Astrocyte of the cerebellum (primary cell): ENCODE measurements at regions not wholly inside any gene's neighbourhood (a gene's known extent, or its start where the extent isn't known, plus 50 kb on each side); places are given as distances from the start of the nearest gene placed in this dataset.
"Not testable (repeated sequence)": the region's sequence is repeated elsewhere in the genome, so short reads cannot be mapped to it uniquely, and the experiment has no call there.

ENCODE experiments used
- DNase-seq: peaks from one replicate; pipeline ENCODE4 v3.0.0-alpha.2; 2011; ENCODE audit warnings: low read depth
- H3K4me3 ChIP-seq: 2 replicates; pipeline ENCODE4 v1.5.1; 2011; ENCODE audit warnings: mild to moderate bottlenecking, low read depth, low read length, moderate library complexity
- in situ Hi-C: cut with HindIII; loops from 2 replicates; pipeline ENCODE4 v1.10.0; 2017; ENCODE audit warnings: low sequenced_read_pairs
- TF ChIP-seq, protein P1 (sequence below): IDR thresholded peaks from 2 replicates; pipeline ENCODE4 v1.5.1; 2012; ENCODE audit warnings: low read length, low read depth, moderate library complexity, mild to moderate bottlenecking; ENCODE audit errors: missing control alignments

DNA sequence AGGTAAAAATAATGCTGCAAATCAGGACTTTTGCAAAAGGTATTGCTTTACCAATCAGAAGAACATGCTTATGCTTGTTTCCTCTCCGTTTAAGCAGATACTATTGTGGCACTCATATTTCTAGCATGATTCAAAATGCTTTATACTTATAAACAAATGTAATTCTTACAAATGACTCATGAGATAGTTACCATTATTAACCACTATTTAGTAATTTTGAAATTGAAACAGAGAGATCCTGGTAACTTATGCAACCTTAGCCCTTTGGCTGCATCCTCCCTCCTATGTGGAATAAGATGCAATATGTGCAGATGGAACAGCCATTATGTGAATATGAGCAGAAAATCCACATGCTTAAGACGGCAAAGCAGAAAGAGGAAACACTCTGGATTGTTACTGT lies 164.7 kb downstream of the PCDH18 start:
- no peak for DNase-seq
- in situ Hi-C loops, result no loop called here
- H3K4me3 ChIP-seq, result no peak overlapping the region
- TF ChIP-seq, protein P1, sequence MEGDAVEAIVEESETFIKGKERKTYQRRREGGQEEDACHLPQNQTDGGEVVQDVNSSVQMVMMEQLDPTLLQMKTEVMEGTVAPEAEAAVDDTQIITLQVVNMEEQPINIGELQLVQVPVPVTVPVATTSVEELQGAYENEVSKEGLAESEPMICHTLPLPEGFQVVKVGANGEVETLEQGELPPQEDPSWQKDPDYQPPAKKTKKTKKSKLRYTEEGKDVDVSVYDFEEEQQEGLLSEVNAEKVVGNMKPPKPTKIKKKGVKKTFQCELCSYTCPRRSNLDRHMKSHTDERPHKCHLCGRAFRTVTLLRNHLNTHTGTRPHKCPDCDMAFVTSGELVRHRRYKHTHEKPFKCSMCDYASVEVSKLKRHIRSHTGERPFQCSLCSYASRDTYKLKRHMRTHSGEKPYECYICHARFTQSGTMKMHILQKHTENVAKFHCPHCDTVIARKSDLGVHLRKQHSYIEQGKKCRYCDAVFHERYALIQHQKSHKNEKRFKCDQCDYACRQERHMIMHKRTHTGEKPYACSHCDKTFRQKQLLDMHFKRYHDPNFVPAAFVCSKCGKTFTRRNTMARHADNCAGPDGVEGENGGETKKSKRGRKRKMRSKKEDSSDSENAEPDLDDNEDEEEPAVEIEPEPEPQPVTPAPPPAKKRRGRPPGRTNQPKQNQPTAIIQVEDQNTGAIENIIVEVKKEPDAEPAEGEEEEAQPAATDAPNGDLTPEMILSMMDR, result no peak

GRCh38 chr4:137363496-137363895 lies 168.8 kb downstream of the PCDH18 start:
- TF ChIP-seq, protein P1, result no peak
- in situ Hi-C loops, result no loop called here
- no peak for DNase-seq
- no peak overlapping the region for H3K4me3 ChIP-seq

DNA sequence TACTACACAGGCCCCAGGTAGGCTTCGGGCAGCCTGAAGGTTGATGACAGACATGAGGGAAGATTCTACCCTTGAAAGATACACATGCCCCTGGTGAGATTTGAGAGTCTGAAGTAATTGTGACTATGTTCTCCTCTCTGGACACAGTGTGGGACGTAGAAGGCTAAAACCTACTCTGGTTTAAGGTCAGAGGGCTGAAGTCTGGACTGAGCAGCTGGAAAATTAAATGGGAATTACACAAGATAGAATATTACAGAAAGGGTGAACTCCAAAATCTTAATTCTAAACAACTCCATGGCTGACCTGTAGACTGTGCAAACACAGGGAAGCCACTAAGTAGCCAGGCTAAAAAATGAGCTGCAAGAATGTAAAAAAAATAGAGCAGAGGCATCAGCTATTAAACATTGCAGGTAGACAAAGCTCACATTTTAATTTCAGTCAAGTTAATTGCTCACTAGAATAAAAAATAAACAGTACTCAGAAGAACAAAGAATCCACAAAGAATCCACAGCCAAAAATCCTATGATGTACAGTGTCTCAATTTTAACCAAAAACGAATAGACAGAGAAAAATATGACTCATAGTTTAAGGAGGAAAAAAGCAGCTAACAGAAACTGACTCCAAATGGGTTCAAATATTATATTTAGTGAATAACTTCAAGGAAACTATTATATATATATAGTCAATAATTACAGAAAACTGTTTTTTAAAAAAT lies 170.4 kb downstream of the PCDH18 start:
- in situ Hi-C loops, result no loop called here
- TF ChIP-seq, protein P1, result no peak
- DNase-seq, result no peak
- no peak overlapping the region for H3K4me3 ChIP-seq

DNA sequence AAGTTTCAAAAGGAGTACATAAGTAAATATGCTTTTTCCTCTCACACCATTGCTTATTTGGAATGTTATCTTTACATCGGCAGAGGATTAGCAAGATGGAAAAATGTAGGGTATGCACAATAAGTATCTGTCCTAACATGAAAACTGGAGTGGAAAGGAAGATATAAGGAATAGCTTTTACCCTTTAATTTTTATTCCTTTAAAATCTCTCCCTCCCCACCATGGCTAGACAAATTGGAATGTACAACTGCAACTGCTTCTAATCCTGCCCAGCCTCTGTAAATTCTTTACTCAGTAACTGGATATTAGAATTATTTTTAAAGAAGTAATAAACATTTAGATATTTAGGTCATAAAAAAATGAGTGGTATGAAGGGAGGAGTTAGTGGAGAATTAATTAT lies 171.5 kb downstream of the PCDH18 start:
- in situ Hi-C loops, result no loop called here
- TF ChIP-seq, protein P1, result no peak
- DNase-seq, result no peak
- no peak overlapping the region for H3K4me3 ChIP-seq

- no peak for DNase-seq
- in situ Hi-C loops, result no loop called here
- TF ChIP-seq, protein P1, result no peak
- no peak overlapping the region for H3K4me3 ChIP-seq
Observed at GRCh38 chr4:137359691-137360315, 172.5 kb downstream of the PCDH18 start.

GRCh38 chr4:137354562-137354961 lies 177.7 kb downstream of the PCDH18 start:
- H3K4me3 ChIP-seq, in situ Hi-C loops, DNase-seq: not testable (repeated sequence)

DNA sequence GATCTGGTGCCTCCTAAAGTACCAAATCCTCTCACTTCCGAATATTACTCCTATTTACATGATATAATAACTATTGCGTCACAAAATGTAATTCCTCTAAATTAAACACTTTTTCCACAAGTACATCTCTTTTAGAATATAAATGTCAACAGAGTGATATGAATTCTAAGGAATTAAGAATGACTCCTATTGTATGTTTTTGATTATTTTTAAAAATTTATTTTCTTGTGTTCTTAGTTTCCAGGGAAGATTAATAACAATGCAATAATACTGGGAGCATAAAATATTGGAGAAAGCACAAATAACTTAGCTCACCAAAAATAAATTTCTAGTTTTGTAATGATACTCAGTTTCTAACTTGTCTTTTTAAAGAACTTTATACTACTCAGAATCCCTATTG lies 184.9 kb downstream of the PCDH18 start:
- H3K4me3 ChIP-seq, result no peak overlapping the region
- TF ChIP-seq, protein P1, result no peak
- in situ Hi-C loops, result no loop called here
- no peak for DNase-seq
